ENCODE measurements at regions not wholly inside any gene's neighbourhood (a gene's known extent, or its start where the extent isn't known, plus 50 kb on each side); places are given as distances from the start of the nearest gene placed in this dataset.

DNA sequence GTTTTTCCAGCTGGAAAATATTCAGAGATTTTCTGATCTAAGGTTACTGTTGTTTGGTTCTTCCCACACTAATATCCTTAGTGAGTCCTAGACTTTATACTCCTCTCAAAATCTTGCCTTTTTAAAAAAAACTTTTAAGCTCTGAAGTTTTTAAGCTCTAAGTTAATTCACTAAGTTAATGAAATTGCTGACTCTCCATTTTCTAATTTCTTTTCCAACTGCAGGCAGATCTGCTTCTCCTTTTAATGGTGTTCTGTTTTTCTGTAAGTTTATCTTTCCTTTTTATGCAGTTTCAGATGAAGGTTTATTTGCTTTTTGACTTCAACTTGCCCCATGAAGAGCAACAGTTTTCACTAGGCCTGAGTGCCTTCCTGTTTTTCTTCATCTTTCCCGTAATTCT, 125.8 kb upstream of the ARHGAP42 start:
- Histone ChIP-seq H3K27me3 (ENCODE audit: control insufficient read depth, insufficient read depth, low read length) (no peaks in the 10 kb centered on the region), H3K9me3 (ENCODE audit: control insufficient read depth, insufficient read depth, low read depth, low read length) (no peaks in the 10 kb centered on the region), H3K4me3 (replicated peaks in 1 of 4; ENCODE audit: control extremely low read depth in 1 of 4, insufficient read depth in 1 of 4, low read depth in 3 of 4, low read length in 4 of 4) (no peak overlapping the region), H3K79me2 (ENCODE audit: control insufficient read depth, insufficient read depth, low read length) (no peaks in the 10 kb centered on the region), H3K4me1 (ENCODE audit: control insufficient read depth, extremely low read depth, insufficient read depth, low read length) (peaks cover 4% of the 10 kb centered on the region), H4K20me1 (ENCODE audit: control insufficient read depth, extremely low read depth, insufficient read depth, low read length) (no peaks in the 10 kb centered on the region), H3K36me3 (ENCODE audit: control insufficient read depth, insufficient read depth, low read length) (no peaks in the 10 kb centered on the region), H3K9ac (ENCODE audit: insufficient read depth, low read length) (no peak overlapping the region), H3K27ac (ENCODE audit: insufficient read depth, low read length) (no peak overlapping the region), H2AFZ (ENCODE audit: low read length) (no peak overlapping the region), H3K4me2 (ENCODE audit: extremely low read depth, insufficient read depth, low read length) (peak overlapping the region; percentile 46)
- no peak for TF ChIP-seq EZH2 (IDR thresholded peaks at IDR 0.05; ENCODE audit: low read length, missing control alignments)
- TF ChIP-seq, protein P1, sequence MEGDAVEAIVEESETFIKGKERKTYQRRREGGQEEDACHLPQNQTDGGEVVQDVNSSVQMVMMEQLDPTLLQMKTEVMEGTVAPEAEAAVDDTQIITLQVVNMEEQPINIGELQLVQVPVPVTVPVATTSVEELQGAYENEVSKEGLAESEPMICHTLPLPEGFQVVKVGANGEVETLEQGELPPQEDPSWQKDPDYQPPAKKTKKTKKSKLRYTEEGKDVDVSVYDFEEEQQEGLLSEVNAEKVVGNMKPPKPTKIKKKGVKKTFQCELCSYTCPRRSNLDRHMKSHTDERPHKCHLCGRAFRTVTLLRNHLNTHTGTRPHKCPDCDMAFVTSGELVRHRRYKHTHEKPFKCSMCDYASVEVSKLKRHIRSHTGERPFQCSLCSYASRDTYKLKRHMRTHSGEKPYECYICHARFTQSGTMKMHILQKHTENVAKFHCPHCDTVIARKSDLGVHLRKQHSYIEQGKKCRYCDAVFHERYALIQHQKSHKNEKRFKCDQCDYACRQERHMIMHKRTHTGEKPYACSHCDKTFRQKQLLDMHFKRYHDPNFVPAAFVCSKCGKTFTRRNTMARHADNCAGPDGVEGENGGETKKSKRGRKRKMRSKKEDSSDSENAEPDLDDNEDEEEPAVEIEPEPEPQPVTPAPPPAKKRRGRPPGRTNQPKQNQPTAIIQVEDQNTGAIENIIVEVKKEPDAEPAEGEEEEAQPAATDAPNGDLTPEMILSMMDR (conservative IDR thresholded peaks at IDR 0.05 in 1 of 2, IDR thresholded peaks at IDR 0.05 in 1 of 2; ENCODE audit: low read depth in 1 of 2, low read length in 2 of 2), result no peak
- DNase-seq (ENCODE audit: low read depth in 2 of 2), result peak in 1 of 2 donors; percentile 33

DNA sequence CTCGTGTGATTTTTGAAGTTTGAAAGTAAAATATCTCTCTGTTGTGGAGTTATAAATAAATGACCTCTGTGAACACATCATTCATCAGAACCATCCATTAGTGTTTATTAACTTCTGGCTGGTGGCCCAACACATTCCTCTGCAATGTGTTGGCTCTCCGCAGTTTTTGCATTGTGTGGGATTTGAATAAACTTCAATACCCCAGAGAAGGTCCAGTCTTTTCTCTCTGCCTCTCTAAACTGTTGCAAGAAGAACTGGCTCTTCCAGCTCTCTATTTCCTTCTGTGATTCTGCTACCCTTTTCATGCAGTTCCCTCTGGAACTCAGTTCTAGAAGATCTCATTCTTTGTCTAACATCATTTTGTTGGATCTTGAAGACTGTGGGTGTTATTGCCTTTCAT, 125.0 kb upstream of the ARHGAP42 start:
- peak; percentile 88 to 89 for DNase-seq (ENCODE audit: low read depth in 2 of 2)
- H3K36me3 ChIP-seq (ENCODE audit: control insufficient read depth, insufficient read depth, low read length), result no peaks in the 10 kb centered on the region
- no peaks in the 10 kb centered on the region for H3K79me2 ChIP-seq (ENCODE audit: control insufficient read depth, insufficient read depth, low read length)
- H3K9ac ChIP-seq (ENCODE audit: insufficient read depth, low read length), result no peak overlapping the region
- no peak overlapping the region for H2AFZ ChIP-seq (ENCODE audit: low read length)
- no peak overlapping the region for H3K4me3 ChIP-seq (replicated peaks in 1 of 4; ENCODE audit: control extremely low read depth in 1 of 4, insufficient read depth in 1 of 4, low read depth in 3 of 4, low read length in 4 of 4)
- no peaks in the 10 kb centered on the region for H4K20me1 ChIP-seq (ENCODE audit: control insufficient read depth, extremely low read depth, insufficient read depth, low read length)
- no peaks in the 10 kb centered on the region for H3K9me3 ChIP-seq (ENCODE audit: control insufficient read depth, insufficient read depth, low read depth, low read length)
- peaks cover 4% of the 10 kb centered on the region for H3K4me1 ChIP-seq (ENCODE audit: control insufficient read depth, extremely low read depth, insufficient read depth, low read length)
- peak overlapping the region; percentile 33 for H3K4me2 ChIP-seq (ENCODE audit: extremely low read depth, insufficient read depth, low read length)
- TF ChIP-seq, protein P1 (conservative IDR thresholded peaks at IDR 0.05 in 1 of 2, IDR thresholded peaks at IDR 0.05 in 1 of 2; ENCODE audit: low read depth in 1 of 2, low read length in 2 of 2), result no peak
- TF ChIP-seq EZH2 (IDR thresholded peaks at IDR 0.05; ENCODE audit: low read length, missing control alignments), result no peak
- H3K27me3 ChIP-seq (ENCODE audit: control insufficient read depth, insufficient read depth, low read length), result no peaks in the 10 kb centered on the region
- no peak overlapping the region for H3K27ac ChIP-seq (ENCODE audit: insufficient read depth, low read length)

DNA sequence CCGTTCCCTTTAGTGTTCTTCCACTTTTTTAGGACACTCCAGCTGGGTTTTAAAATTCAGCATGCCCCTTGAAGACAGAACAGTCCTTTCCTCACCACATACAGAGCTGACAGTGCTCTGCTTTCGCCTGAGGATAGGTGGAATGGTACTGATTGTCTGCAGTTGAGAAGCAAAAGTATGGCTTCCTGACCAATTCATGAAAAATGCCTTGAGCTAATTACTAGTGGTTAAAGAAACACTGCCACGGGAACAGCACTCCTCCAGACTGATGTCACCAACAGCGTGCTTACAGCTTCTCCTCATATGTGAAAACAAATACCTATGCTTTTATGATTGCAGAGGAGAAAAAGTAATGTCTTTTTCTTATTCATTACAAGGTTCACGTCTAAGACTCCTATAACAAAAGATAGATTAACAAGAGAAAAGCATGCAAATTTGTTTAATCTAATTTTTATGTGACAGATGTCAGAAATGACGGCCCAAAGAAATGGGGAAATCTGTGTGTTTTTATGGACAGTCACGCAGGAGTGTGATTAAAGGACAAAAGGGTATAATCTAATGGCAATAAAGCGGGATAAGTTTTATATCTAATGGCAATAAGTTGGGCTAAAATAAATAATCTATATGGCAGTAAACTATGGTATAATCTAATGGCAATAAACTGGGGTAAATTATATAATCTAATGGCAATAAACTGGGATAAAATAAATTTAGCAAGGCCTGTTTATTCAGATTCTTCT, 123.4 kb upstream of the ARHGAP42 start:
- Histone ChIP-seq H3K9me3 (ENCODE audit: control insufficient read depth, insufficient read depth, low read depth, low read length) (no peaks in the 10 kb centered on the region), H3K4me3 (replicated peaks in 1 of 4; ENCODE audit: control extremely low read depth in 1 of 4, insufficient read depth in 1 of 4, low read depth in 3 of 4, low read length in 4 of 4) (no peak overlapping the region), H3K27ac (ENCODE audit: insufficient read depth, low read length) (no peak overlapping the region), H3K79me2 (ENCODE audit: control insufficient read depth, insufficient read depth, low read length) (no peaks in the 10 kb centered on the region), H3K36me3 (ENCODE audit: control insufficient read depth, insufficient read depth, low read length) (no peaks in the 10 kb centered on the region), H3K4me1 (ENCODE audit: control insufficient read depth, extremely low read depth, insufficient read depth, low read length) (peaks cover 4% of the 10 kb centered on the region), H2AFZ (ENCODE audit: low read length) (no peak overlapping the region), H3K27me3 (ENCODE audit: control insufficient read depth, insufficient read depth, low read length) (no peaks in the 10 kb centered on the region), H3K4me2 (ENCODE audit: extremely low read depth, insufficient read depth, low read length) (no peak overlapping the region), H3K9ac (ENCODE audit: insufficient read depth, low read length) (no peak overlapping the region), H4K20me1 (ENCODE audit: control insufficient read depth, extremely low read depth, insufficient read depth, low read length) (no peaks in the 10 kb centered on the region)
- DNase-seq (ENCODE audit: low read depth in 2 of 2), result peak in 1 of 2 donors; percentile 81
- no peak for TF ChIP-seq EZH2 (IDR thresholded peaks at IDR 0.05; ENCODE audit: low read length, missing control alignments)
- TF ChIP-seq, protein P1 (conservative IDR thresholded peaks at IDR 0.05 in 1 of 2, IDR thresholded peaks at IDR 0.05 in 1 of 2; ENCODE audit: low read depth in 1 of 2, low read length in 2 of 2), result no peak
